ENCODE measurements at regions not wholly inside any gene's neighbourhood (a gene's known extent, or its start where the extent isn't known, plus 50 kb on each side); places are given as distances from the start of the nearest gene placed in this dataset.

GRCh38 chr5:2194236-2194555 lies 311.5 kb upstream of the IRX4 start:
- TF ChIP-seq EZH2 (IDR thresholded peaks at IDR 0.05; ENCODE audit: borderline replicate concordance, low read depth, low read length, severe bottlenecking) = no peak
- TF ChIP-seq, protein P1, sequence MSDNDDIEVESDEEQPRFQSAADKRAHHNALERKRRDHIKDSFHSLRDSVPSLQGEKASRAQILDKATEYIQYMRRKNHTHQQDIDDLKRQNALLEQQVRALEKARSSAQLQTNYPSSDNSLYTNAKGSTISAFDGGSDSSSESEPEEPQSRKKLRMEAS (IDR thresholded peaks at IDR 0.05; ENCODE audit: insufficient read depth, insufficient read length) = no peak
- TF ChIP-seq FOS (IDR thresholded peaks at IDR 0.05; ENCODE audit: borderline replicate concordance, insufficient read depth, low read length) = no peak
- no peak overlapping the region for H3K4me3 ChIP-seq (replicated peaks in 1 of 3; ENCODE audit: insufficient read depth in 1 of 3, low read depth in 1 of 3, low read length in 3 of 3)
- no peaks in the 10 kb centered on the region for H3K27me3 ChIP-seq (ENCODE audit: control insufficient read depth in 2 of 2, insufficient read depth in 2 of 2, low read length in 2 of 2)
- peaks cover 5% of the 10 kb centered on the region for H3K9me3 ChIP-seq (replicated peaks; ENCODE audit: control insufficient read depth, insufficient read depth, low read length)
- H3K4me2 ChIP-seq (ENCODE audit: insufficient read depth, low read length) = no peak overlapping the region
- H2AFZ ChIP-seq (ENCODE audit: low read depth, low read length) = no peak overlapping the region
- DNase-seq (ENCODE audit: low read depth, low spot score) (no peak), FAIRE-seq (no peak)
- no peak overlapping the region for H3K9ac ChIP-seq (replicated peaks; ENCODE audit: extremely low read depth, insufficient read depth, low read length)
- dilution Hi-C loops (cut with MboI; ENCODE audit: extremely low pct_ligation_motif_present, low sequenced_read_pairs) (no loop called here), intact Hi-C loops (cut with micrococcal nuclease) (no loop called here)
- H3K9me1 ChIP-seq (replicated peaks; ENCODE audit: control insufficient read depth, extremely low read depth, insufficient read depth, low read length) = no peaks in the 10 kb centered on the region
- BruUV-seq (replicated peaks) = no TSS peak
- H3K4me1 ChIP-seq (ENCODE audit: control insufficient read depth, extremely low read depth, insufficient read depth, low read length) = no peaks in the 10 kb centered on the region
- POLR2A ChIA-PET = no interaction called here
- H4K20me1 ChIP-seq (replicated peaks; ENCODE audit: control insufficient read depth, extremely low read depth, insufficient read depth, low read length) = no peaks in the 10 kb centered on the region
- H3K36me3 ChIP-seq (ENCODE audit: control insufficient read depth in 2 of 2, extremely low read depth in 1 of 2, insufficient read depth in 2 of 2, low read length in 2 of 2) = no peaks in the 10 kb centered on the region
- H3K27ac ChIP-seq (ENCODE audit: insufficient read depth, low read depth, low read length) = no peak overlapping the region
- no peaks in the 10 kb centered on the region for H3K79me2 ChIP-seq (ENCODE audit: control insufficient read depth, insufficient read depth, low read length)
- CTCF ChIA-PET = no interaction called here

DNA sequence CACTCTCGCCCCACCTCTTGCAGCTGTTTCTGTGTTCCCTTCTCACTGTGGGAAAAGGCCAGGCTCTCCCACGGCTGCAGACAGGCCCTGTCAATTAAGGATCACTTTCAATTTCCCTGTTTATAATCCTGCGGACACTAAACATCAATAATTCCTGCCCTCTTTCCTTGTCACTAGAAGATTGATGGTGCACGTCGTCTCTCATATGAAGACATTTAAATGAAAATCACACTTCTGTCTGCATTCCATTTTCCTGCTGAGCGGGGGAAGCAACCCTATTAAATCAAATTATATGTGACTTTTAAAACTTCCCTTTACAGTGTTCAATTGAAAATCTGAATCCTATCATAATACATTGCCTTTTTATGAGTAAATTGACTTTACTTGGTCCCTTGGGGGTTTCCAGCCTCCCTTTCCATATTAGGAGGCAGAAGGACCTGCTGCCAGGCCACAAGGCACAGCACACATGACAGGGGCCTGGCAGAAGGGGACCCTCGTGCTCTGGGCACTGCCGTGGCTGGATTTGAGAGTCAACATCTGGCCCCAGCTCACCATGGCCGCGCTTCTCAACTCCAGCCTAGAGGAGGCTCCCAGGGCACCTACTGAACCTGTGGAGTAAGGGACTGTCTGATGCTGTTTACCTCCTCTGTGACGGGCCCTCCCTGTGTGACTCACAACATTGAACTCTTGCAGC lies 311.0 kb upstream of the IRX4 start:
- Histone ChIP-seq H3K4me3 (replicated peaks in 1 of 3; ENCODE audit: insufficient read depth in 1 of 3, low read depth in 1 of 3, low read length in 3 of 3) (no peak overlapping the region), H3K9me1 (replicated peaks; ENCODE audit: control insufficient read depth, extremely low read depth, insufficient read depth, low read length) (no peaks in the 10 kb centered on the region), H3K9me3 (replicated peaks; ENCODE audit: control insufficient read depth, insufficient read depth, low read length) (peaks cover 6% of the 10 kb centered on the region), H3K36me3 (ENCODE audit: control insufficient read depth in 2 of 2, extremely low read depth in 1 of 2, insufficient read depth in 2 of 2, low read length in 2 of 2) (no peaks in the 10 kb centered on the region), H3K27me3 (ENCODE audit: control insufficient read depth in 2 of 2, insufficient read depth in 2 of 2, low read length in 2 of 2) (no peaks in the 10 kb centered on the region), H2AFZ (ENCODE audit: low read depth, low read length) (no peak overlapping the region), H3K4me1 (ENCODE audit: control insufficient read depth, extremely low read depth, insufficient read depth, low read length) (no peaks in the 10 kb centered on the region), H3K9ac (replicated peaks; ENCODE audit: extremely low read depth, insufficient read depth, low read length) (no peak overlapping the region), H4K20me1 (replicated peaks; ENCODE audit: control insufficient read depth, extremely low read depth, insufficient read depth, low read length) (no peaks in the 10 kb centered on the region), H3K79me2 (ENCODE audit: control insufficient read depth, insufficient read depth, low read length) (no peaks in the 10 kb centered on the region), H3K27ac (ENCODE audit: insufficient read depth, low read depth, low read length) (no peak overlapping the region), H3K4me2 (ENCODE audit: insufficient read depth, low read length) (no peak overlapping the region)
- TF ChIP-seq POLR2A (IDR thresholded peaks at IDR 0.05; ENCODE audit: low read depth, low read length) = no peak
- FAIRE-seq = no peak
- POLR2A ChIA-PET = no interaction called here
- CTCF ChIA-PET = no interaction called here
- BruUV-seq (replicated peaks) = no TSS peak
- intact Hi-C loops (cut with micrococcal nuclease) (no loop called here), dilution Hi-C loops (cut with MboI; ENCODE audit: extremely low pct_ligation_motif_present, low sequenced_read_pairs) (no loop called here)
- no peak for DNase-seq (ENCODE audit: low read depth, low spot score)

Measured in endothelial cell of umbilical vein (primary cell).